NT2/D1 (cell line): ENCODE measurements at regions not wholly inside any gene's neighbourhood (a gene's known extent, or its start where the extent isn't known, plus 50 kb on each side); places are given as distances from the start of the nearest gene placed in this dataset.

Experiments
- SUZ12 ChIP-seq: IDR thresholded peaks from 2 replicates; pipeline ENCODE4 v1.6.1; 2011; ENCODE audit not compliant: insufficient read length, insufficient read depth; ENCODE audit errors: extremely low read depth
- YY1 ChIP-seq: IDR thresholded peaks from 2 replicates; pipeline ENCODE4 v1.6.1; 2011; ENCODE audit not compliant: insufficient read length, insufficient read depth
- ZNF274 ChIP-seq: IDR thresholded peaks from 2 replicates; pipeline ENCODE4 v1.6.1; 2011; ENCODE audit warnings: mild to moderate bottlenecking, low read depth, low read length

DNA sequence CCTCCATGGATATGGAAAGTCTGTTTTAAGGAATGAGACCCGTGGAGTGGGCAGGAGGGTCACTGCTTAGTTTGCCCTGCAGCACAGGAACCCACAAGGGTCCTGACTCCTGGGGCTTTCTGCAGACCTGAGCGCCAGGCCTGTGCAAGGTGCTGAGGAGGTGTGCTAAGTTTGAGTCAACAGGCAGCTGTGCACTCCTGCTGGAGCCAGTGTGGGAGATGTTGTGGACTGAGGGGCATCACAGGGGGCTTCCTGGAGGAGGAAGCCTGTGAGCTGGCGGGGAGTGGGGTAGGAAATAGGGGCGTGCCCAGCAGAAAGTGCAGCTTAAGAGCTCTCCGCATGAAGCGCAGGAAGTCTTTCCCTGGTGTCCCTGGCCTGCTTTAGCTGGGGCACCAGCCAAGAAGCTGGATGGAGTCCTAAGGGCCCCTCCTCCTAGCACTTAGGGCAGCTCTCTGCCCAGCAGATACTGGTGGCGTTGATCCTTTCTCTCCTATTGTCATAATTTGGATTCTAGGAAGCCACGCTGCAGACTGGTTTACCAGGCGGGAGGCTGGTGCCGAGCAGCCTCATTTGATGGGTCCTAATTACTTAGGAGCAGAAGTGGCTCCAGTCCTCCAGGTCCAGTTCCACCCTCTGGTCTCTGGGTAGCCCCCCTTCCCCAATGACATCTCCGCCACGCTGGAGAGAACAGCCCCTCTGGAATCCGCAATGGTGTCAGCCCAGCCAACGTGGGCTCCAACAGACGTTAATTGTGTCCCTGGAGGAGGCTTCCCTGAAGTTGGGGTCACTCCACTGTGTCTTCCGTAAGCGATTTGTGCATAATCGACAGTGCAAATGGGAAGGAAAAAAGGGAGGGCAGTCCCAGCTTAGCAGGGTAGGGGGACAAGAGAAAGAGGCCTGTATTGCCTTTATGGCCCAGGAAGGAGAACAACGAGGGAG, 309.2 kb downstream of the ZNF536 start:
- TF ChIP-seq YY1 (no peak), SUZ12 (no peak), ZNF274 (no peak)
